GM19372 (cell line): ENCODE measurements at regions not wholly inside any gene's neighbourhood (a gene's known extent, or its start where the extent isn't known, plus 50 kb on each side); places are given as distances from the start of the nearest gene placed in this dataset.
"Not testable (repeated sequence)": the region's sequence is repeated elsewhere in the genome, so short reads cannot be mapped to it uniquely, and the experiment has no call there.

Source experiments
- ATAC-seq: cut with Tn5 transposase; IDR thresholded peaks from one replicate; pipeline ENCODE4 v1.9.1; 2021; ENCODE audit warnings: mild to moderate bottlenecking, low read depth, moderate library complexity; ENCODE audit not compliant: unreplicated experiment

DNA sequence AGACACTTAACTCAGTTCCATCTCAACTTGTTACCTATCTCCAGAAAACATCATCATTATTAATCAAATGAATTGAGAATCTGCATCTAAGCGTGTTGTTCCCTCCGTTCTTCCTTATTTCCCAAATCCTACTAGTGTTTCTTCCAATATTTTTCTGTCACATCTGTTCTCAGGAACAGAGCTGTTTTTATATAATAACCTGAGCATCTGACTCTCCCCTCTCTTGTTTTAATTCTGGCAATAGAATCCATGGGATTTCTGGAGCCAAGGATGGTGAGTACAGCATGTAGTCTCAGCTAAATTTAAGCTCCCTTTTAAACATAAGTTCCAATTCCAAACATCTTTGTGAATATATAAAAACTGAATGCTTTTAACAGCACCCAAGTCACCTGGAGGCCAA lies 558.3 kb downstream of the DTWD2 start:
- ATAC-seq = no peak

GRCh38 chr5:118407958-118408357 lies 580.4 kb downstream of the DTWD2 start:
- no peak for ATAC-seq

DNA sequence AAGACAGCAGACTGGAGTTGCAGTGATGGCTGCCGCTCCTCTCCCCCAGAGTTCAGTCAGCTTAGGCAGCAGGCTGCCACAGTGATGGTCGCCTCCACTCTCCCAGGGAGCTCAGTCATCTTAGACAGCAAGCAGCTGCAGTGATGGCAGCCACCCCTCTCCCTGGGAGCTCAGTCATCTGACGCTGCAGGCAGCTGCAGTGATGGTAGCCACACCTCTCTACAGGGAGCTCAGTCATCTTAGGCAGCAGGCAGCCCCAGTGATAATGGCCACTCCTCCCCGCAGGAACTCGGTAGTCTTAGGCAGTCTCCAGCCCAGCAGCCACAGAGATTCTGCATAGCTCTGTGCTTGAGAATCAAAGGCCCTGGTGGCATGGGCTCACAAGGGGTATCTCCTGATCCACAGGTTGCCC lies 582.7 kb downstream of the DTWD2 start:
- no peak for ATAC-seq

GRCh38 chr5:118397236-118397635 lies 591.1 kb downstream of the DTWD2 start:
- ATAC-seq = no peak

DNA sequence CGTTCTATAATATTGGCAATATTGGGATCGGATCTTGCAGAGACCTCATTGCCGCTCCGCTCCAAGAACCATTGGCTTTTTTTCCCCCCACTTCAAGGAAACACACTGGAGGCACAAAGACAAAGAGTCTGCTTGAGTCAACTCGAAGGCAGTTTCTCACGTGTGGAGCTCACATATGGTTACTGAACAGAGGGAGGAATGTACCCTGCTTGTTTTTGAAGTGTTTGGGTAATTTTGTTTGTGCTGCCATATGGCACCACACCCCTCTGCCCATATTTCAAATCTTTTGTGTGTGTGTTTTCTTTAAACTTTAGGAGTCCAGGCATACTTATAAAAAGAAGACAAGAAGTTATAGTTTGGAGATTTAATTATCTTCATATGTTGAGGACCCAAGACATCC lies 595.9 kb downstream of the DTWD2 start:
- ATAC-seq = no peak

DNA sequence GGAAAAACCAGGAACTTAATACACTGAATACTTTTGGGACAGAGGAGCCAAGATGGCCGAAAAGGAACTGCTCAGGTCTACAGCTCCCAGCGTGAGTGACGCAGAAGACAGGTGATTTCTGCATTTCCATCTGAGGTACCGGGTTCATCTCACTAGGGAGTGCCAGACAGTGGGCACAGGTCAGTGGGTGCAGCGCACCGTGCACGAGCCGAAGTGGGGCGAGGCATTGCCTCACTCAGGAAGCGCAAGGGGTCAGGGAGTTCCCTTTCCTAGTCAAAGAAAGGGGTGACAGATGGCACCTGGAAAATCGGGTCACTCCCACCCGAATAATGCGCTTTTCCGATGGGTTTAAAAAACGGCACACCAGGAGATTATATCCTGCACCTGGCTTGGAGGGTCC lies 605.4 kb downstream of the DTWD2 start:
- not testable (repeated sequence) for ATAC-seq

GRCh38 chr5:118379470-118379869 lies 608.9 kb downstream of the DTWD2 start:
- ATAC-seq = no peak

DNA sequence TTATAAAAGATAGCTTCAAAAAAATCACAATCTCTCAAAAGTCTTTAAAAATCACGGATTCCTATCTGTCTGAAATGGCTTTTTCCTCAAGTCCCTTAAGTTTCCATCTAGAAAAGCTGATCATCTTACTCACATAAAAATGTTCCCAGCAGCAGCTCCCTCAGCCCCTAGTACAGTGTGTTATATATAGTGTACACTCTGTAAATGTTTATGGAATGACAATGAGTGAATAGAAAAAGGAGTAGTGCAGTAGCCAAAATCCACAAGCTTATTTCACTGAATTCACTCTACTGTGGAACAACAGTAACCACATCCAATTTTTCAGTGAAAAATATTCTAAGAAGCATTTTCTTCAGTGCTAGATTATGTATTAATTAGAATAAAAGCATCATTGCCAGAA lies 609.4 kb downstream of the DTWD2 start:
- ATAC-seq = no peak

DNA sequence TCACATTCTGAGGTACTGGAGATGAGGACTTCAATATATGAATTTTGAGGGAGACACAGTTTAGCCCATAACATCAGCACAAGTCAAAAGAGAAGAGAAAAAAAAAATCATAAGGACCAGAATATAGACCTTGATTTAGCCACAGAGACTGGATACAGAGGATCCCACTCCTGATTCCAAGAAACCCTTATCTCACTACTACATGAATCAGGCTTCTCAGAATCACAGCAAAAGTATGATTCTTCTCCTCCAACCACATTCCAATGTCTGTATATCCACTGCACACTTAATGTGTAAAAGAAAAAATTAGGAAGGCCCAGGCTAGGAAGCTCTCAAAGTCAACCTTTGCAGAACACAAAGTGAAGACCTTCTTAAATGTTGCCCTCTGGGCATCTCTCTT lies 610.9 kb downstream of the DTWD2 start:
- ATAC-seq = no peak

- ATAC-seq = no peak
Observed at GRCh38 chr5:118371973-118372831, 616.1 kb downstream of the DTWD2 start.

DNA sequence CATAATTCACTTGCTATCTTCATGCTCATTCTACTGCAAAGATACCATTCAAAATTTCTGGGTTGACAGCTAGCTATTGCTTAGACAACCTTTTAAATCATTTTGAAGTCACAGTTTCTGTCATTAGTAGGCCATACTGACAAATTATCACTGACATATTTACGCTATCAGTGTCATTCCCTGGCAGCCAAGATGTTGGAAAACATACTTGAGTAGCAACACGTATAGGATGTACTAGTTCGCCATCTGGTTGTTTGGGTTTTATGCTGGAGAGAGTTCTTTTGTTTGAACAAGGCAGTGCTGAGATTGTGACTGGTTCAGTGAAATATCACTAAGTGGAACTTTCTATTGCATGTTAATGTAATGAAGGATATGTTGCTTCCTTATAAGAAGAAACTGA lies 621.9 kb downstream of the DTWD2 start:
- ATAC-seq = no peak

DNA sequence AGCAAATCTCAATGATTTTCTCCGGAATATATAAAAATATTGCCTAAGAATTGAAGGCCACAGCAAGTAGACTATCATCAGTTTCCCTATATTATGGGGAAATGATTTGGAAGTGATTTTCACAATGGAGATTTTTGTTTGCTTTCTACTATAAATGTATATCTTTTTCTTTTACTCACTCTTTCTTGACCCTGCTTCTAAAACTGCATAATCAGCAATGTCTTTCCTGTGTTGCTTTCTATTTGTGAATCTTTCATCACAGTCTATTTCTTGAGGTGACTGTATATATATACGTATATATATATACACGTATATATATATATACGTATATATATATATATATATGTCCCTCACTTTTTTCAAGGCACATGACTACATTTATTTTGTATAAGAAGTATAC lies 622.6 kb downstream of the DTWD2 start:
- ATAC-seq = no peak

GRCh38 chr5:118354797-118355196 lies 633.5 kb downstream of the DTWD2 start:
- ATAC-seq = no peak

GRCh38 chr5:118353970-118354369 lies 634.4 kb downstream of the DTWD2 start:
- ATAC-seq = no peak

GRCh38 chr5:118336468-118336867 lies 651.9 kb downstream of the DTWD2 start:
- no peak for ATAC-seq

DNA sequence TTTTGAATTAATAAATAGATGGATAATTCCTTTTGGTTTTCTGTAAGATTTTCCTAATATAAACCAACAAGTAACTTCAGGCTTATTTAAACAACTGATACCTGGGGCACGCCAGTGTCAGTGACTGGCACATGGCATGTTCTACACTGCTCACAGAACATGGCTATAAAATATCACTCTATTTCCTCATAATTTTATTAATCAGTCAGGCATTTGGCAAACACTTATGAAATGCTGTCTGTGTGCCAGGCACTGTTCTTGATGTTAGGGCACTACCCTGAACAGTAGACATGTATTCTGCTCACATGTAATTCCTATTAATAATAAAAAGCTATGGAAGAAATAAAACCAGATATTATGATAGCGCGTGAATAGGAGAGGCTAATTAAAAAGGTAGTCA lies 661.0 kb downstream of the DTWD2 start:
- ATAC-seq = no peak

GRCh38 chr5:118326481-118327045 lies 661.8 kb downstream of the DTWD2 start:
- ATAC-seq = no peak

DNA sequence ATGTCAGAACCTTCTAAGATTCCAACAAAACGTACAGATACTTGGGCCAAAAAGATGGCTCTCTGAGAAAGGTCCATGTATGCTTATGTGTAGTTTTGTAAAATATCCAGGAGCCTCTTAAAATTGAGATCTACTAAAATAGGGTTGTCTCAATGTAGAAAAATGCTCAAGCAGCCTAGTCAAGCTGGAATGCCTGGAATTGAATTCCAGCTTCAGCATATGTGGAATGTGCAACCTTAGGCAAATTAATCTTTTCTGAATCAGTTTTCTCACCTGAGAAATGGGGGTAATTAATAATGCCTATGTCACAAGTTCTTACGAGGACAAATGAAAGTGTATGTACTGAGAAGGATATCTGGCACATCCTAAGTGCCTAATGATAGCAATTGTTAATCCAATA lies 662.4 kb downstream of the DTWD2 start:
- ATAC-seq = no peak

DNA sequence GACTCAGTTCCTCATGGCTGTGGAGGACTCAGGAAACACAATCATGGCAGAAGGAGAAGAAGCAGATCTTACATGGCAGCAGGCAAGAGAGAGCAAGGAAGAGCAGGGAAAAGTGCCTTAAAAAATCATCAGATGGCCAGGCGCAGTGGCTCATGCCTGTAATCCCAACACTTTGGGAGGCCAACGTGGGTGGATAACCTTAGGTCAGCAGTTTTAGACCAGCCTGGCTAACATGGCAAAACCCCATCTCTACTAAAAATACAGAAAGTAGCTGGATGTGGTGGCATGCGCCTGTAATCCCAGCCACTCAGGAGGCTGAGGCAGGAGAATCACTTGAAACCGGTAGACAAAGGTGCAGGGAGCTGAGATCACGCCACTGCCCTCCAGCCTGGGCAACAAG lies 664.6 kb downstream of the DTWD2 start:
- not testable (repeated sequence) for ATAC-seq

DNA sequence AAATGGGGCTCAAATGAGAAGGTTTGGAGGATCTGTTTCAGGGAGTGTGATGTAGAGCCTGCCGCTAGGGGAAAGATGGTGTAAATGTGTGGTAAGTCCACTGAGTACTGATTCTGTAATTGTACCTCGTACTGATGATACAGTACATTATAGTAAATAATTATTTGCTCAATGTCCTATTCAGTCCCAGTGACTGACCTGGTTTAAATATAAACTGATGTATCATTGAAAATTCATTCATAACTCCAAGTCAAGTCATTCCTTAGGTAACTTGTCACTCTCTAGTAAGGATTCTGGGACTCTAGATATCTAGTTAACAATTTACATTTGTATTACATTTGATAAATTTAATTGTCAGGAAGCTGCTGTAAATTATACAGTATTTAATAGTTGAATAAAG lies 667.3 kb downstream of the DTWD2 start:
- no peak for ATAC-seq

DNA sequence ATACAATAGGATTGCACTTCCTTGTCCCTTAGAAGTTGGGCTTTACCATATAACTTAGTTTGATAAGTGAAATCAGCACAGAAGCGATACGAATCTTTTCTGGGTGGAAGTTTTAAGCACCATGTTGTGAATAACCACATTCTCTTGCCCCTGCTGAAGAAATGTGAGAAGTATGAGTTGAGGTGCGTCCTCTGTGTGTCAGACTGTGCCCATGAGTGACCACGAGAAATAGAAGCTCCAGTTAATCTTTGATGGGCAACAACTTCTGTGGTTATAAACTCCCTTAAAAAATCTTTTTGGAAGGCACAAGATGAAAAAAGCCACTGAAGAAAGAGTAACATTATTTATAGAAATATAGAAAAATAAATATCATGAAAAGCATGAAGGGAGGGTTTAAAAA lies 668.2 kb downstream of the DTWD2 start:
- no peak for ATAC-seq

DNA sequence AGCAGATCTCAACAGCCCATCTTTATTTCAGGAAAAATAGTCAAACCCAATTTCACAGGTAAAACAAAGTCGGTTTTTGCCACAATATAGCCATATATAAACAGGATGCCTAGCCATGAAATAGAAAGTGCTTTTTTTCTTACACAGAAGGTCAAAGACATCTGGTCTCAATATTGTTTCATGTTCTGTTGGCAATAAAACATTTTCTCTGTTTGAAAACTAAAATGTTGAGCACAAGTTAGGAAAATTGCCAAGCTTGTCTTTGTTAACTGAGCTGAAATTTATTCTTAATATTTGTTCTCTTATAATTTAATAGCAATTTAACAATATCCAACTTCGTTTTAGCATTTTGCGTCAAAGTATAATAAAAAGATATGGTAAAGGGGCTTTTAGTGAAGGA lies 673.4 kb downstream of the DTWD2 start:
- ATAC-seq = no peak
